GM20000 (cell line): ENCODE measurements at regions not wholly inside any gene's neighbourhood (a gene's known extent, or its start where the extent isn't known, plus 50 kb on each side); places are given as distances from the start of the nearest gene placed in this dataset.

ENCODE experiments used
- DNase-seq: peaks from one replicate; pipeline ENCODE4 v3.0.0; 2012; ENCODE audit warnings: low spot score
- TF ChIP-seq, protein P1 (sequence below): IDR thresholded peaks from 2 replicates; pipeline ENCODE4 v1.5.1; 2012; ENCODE audit warnings: mild to moderate bottlenecking, control low read depth; ENCODE audit errors: extremely low read depth, missing control alignments

GRCh38 chr2:198653311-198653710 is 804.4 kb downstream of the SATB2 start:
- TF ChIP-seq, protein P1, sequence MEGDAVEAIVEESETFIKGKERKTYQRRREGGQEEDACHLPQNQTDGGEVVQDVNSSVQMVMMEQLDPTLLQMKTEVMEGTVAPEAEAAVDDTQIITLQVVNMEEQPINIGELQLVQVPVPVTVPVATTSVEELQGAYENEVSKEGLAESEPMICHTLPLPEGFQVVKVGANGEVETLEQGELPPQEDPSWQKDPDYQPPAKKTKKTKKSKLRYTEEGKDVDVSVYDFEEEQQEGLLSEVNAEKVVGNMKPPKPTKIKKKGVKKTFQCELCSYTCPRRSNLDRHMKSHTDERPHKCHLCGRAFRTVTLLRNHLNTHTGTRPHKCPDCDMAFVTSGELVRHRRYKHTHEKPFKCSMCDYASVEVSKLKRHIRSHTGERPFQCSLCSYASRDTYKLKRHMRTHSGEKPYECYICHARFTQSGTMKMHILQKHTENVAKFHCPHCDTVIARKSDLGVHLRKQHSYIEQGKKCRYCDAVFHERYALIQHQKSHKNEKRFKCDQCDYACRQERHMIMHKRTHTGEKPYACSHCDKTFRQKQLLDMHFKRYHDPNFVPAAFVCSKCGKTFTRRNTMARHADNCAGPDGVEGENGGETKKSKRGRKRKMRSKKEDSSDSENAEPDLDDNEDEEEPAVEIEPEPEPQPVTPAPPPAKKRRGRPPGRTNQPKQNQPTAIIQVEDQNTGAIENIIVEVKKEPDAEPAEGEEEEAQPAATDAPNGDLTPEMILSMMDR: no peak
- no peak for DNase-seq

DNA sequence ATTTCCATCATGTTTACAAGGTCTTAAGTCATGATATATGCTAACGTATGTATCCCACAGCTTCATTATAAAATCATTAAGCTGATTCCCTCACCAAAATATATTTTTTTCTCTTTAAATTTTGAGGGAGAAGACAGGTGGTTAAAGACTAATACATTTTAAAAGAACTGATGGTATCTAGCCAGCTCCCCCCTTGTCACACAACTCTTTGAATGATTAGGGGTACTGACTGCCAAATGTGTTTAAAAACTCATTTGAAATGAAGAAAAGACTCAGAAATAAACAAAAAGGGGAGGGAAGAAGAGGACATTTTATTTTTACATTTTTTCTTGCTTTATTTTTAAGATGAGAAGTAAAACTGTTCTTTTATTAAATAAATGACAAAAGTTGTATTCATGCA is 805.3 kb downstream of the SATB2 start:
- TF ChIP-seq, protein P1: no peak

GRCh38 chr2:198645816-198646215 is 811.9 kb downstream of the SATB2 start:
- TF ChIP-seq, protein P1: no peak
- DNase-seq: no peak

More for the DNA sequence above, 805.3 kb downstream of the SATB2 start:
- DNase-seq: no peak

DNA sequence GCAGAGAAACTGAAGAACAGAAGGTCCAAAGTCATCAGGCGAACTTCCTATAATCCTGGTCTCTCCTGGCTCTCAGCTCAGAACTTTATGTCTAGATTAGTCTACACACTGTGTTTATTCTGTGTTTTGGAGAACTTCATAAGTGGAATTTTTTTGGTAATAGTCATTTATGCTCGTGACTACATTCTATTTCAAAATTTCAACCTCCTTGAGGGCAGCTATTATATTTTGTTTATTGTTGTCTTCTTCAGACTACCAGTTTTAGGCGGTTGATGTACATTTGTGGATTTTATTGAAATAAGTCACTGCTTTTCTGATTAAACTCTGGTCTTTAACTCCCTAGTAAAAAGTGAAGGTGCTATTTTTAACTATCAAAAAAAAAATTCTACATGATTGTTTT is 816.6 kb downstream of the SATB2 start:
- TF ChIP-seq, protein P1: no peak
- DNase-seq: no peak

DNA sequence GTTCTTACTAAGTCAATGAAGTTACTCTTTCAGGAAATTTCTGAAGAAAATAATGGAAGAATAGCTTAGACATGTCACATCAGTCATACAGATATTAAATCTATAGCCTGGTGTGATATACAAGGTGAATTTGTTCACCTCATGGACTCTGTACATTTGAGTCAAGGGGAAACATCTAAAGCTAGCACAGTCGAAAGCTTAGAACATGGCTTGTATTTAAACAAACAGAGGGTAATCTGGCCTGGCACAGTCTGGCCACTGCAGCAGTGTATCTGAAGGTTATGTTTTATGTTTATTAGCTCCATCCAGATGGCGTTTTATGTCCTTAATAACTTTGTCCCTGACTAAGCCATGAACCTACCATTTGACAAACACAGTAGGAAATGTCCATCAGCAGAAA is 817.3 kb downstream of the SATB2 start:
- TF ChIP-seq, protein P1: no peak
- DNase-seq: no peak

GRCh38 chr2:198639580-198639979 is 818.2 kb downstream of the SATB2 start:
- TF ChIP-seq, protein P1: no peak
- no peak for DNase-seq

GRCh38 chr2:198638577-198638976 is 819.2 kb downstream of the SATB2 start:
- no peak for DNase-seq
- TF ChIP-seq, protein P1: no peak

- no peak for DNase-seq
- TF ChIP-seq, protein P1: no peak
Measured at GRCh38 chr2:198630384-198630783, 826.0 kb downstream of the PLCL1 start.
